HTR-8/SVneo (cell line): ENCODE measurements at regions not wholly inside any gene's neighbourhood (a gene's known extent, or its start where the extent isn't known, plus 50 kb on each side); places are given as distances from the start of the nearest gene placed in this dataset.

Experiments used
- DNase-seq: peaks from one replicate; pipeline ENCODE4 v3.0.0; 2011; ENCODE audit warnings: low spot score, mixed read lengths; ENCODE audit not compliant: insufficient read length
- FAIRE-seq: peaks from 2 replicates; lab custom pipeline; 2011; peaks lifted over from hg19 to GRCh38; lab: Jason Lieb, UNC

DNA sequence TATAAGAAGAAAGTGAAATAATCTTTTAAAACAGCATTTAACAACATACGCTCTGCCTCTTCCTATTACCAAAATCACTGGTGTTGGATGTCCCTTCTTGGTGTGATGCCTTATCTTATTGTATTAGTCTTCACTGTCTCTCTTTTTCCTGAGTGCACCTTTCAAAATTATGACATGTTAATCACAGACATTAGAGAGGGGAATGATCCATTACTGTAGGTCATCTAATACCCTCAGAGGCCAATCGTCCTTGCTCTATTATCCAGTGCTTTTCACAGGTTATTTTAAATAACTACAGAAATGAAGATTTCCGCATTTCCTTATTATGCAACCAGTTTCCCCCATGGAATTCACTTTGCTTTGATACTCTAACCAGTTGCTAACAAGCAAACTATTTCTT, 1292.7 kb downstream of the MAT2B start:
- DNase-seq (no peak), FAIRE-seq (no peak)

DNA sequence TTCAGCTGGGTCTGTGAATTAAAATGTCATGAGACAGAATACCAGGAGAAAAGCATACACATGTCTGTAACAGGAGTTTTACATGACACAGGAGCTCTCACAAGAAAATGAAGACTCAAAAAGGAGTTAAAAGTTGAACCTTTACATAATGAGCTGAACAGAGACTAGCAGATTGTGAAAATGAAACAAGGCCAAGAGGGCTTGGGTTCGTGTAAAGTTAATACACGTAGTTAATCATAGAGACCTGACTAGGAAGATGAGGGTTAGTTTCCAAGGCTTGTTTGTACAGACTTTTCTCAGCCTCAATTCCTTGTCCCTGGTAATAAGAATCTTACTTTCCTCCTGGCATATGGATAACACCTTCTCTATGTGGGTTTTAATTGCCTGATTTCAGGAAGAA, 1294.0 kb downstream of the MAT2B start:
- DNase-seq (no peak), FAIRE-seq (no peak)

DNA sequence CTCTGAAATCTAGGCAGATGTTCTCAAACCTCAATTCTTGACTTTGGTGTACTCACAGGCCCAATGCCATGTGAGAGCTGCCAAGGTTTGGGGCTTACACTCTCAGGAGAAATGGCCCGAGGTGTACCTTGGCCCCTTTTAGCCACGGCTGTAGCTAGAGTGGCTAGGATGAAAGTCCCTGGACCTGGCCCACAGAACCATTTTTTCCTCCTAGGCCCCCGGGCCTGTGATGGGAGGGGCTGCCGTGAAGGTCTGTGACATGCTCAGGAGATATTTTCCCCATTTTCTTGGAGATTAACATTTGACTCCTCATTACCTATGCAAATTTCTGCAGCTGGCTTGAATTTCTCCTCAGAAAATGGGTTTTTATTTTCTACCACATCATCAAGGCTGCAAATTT, 1296.5 kb downstream of the MAT2B start:
- no peak for FAIRE-seq
- no peak for DNase-seq

DNA sequence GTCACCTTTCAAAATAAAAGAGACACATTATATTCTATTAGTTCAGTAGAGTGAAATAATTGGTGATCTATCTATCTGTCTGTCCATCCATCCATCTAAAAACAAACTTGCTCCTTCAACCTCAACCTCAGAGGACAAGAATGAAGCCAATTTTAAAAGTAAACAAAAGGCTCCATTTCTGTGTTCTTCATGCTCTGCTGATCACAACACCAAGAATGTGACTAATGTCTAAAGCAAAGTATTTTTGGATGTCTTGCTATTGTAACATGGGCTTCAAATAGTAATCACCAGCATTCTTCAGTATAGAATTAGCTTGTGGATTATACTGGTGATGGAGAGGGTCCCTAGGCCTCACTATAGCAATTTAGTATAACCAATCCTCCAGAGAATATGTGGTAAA, 1304.4 kb downstream of the MAT2B start:
- no peak for FAIRE-seq

DNA sequence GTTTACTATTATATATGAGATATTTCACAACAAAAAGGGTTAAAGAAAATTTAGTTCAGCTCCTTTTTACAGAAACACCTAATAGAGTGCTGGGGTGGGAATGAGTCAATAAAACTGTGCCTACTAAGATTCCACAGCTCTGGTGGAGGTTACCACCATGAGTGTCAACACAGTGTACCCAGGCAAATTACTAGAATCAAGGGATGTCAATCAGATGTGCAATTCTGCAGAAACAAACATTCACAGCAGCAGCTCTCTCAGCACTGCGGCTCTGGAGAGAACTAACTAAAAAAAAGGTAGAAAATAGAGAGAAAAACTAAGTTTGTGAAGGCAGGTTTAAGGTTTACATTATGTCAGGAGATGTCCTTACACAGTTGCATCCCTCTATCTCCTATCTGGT, 1313.0 kb downstream of the MAT2B start:
- FAIRE-seq = no peak

More for the DNA sequence above, 1304.4 kb downstream of the MAT2B start:
- no peak for DNase-seq

DNA sequence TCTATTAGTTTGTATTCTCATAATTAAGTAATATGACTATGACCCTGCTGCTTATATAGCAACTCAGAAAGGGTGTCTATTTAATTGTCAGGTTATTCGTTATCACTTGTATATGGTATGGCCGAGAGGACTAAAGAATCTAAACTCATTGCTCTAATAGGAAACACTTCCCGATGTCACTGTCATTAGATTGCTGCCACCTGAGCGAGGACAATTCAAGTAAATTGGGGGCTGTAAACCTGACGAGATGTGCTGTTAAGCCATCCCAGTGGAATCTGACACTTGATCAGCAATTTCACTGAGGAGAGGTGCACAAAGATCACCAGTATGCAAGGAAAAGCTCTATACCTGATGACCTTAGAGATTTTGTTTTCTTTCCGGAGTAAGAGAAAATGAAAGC, 1319.3 kb downstream of the MAT2B start:
- FAIRE-seq = no peak
- DNase-seq = no peak

More for the DNA sequence above, 1313.0 kb downstream of the MAT2B start:
- no peak for DNase-seq

DNA sequence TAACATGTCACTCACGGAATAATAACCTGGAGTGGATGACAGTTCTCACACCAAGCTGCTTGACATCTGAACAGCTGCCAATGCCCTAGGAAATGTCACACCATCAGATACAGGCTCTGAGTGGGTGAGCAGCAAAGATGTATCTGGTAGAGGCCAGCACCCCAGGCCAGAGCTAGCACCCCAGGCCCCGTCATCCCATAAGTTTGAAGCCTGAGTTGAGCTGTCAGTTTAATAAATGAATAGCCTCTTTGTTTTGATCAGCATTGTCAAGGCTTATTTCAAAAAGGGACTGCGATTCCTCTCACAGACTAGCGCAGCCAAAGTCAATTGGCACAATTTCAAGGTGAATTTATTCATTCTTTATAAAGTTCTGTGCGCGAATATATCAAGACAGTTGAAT, 1327.1 kb downstream of the MAT2B start:
- FAIRE-seq = no peak
- DNase-seq = no peak

DNA sequence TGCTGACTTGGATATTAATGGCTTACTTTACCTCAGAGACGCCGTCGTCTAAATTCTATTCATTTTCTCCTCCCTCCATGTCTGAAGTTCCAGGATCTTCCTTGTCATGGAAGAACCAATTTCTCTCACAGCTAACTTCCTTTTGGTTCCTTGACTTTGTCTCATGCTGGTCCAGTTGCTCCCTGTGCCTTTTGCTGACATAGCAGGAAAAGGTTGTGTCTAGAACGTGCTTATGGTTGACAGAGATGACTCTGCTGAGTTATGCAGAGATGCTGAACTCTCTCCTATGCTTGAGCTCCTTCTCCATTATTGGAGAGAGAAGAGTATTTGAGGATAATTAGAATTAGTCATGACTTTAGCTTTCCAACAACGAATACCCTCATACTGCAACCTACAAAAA, 1338.9 kb downstream of the MAT2B start:
- FAIRE-seq = no peak

DNA sequence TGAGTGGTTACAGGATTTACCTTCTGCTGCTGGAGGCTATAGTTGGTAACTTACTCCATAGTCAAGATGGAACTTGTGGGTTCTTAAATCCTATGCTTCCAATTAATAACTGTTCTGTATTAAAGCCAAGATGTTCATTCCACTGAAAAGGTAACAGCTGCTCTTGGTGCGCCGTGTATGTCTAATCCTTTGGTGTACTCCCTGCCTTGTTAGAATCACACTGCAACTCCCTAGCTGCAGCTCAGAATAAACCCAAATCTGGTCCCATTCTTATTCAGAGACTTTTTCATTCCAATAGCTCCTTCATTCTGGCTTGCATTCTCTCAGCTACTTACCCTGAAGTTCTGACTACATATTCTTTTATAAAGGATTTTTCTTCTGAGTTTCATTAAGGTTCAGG, 1355.5 kb downstream of the MAT2B start:
- FAIRE-seq = no peak

More for the DNA sequence above, 1338.9 kb downstream of the MAT2B start:
- no peak for DNase-seq

DNA sequence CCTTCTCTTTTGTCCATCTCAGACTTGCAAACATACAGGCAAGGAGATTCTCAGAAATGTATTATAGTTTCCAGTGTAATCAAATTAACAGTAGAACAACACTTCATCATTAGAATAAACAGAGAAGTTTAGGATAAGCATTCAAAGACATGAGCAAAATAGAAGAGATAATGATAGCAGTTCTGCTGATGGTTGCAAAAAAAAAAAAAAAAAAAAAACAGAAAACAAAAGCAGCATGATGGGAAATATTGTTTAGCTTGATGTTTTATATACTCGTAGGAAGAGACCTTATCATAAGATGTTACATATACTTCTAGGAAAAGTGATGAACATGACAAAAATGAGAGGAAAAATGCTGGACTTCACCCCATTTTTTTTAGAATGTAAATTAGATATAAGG, 1356.2 kb downstream of the MAT2B start:
- no peak for FAIRE-seq
- no peak for DNase-seq

More for the DNA sequence above, 1355.5 kb downstream of the MAT2B start:
- DNase-seq = no peak

DNA sequence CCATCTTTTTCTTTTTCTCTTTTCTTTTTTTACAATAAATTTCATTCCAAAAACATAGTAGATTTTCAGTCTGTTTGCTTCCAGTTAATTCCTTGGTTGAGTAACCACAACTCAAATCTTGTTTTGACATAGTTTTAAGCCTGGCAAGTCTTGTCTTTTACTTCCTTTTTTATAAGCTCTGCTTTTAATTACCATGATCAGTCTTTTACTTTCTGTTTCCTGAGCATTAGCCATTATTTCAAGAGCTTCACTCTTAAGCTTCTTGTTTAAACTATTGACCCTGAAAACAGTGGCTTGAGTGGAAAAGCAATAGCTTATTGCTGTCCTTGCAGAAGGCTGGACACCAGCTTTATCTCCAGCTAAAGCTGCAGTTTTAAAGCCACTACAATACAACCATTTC, 1363.3 kb downstream of the MAT2B start:
- DNase-seq (no peak), FAIRE-seq (no peak)

DNA sequence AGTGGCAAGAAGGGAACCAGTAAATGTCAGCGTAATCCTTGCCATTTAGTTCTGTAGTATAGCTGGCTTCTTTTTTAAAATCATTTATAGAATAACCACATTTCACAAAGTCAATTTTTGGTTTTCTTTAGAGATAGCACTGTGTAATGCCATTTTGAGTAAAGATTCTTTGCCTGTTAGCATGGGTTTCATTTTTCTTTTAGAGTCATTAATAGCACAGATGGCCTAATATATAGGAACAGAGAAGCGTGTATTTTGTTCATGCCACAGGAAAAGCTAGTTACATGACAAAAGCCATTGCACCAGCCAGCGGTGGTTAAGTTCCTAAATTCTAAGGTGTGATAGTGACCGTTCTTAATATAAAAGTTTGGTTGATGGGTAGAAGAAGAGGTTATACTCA, 1363.9 kb downstream of the MAT2B start:
- no peak for DNase-seq

DNA sequence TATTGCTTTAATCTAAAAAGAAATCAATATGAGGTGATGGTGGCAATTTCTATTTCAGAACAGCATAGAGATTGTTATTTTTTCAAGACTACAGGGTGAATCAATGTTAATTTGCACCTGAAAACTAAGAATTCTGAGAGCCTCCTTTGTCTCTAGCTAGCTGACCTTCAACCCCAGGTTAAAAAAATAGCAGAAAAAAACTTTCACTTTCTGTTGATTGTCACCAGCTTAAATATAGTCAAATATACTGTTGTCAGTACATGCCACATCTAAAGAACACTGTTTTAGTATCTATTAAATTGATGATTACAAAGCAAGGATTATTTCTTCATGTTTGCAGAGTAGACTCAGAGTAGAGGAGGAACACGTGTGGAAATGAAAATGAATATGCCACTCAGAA, 1371.4 kb downstream of the MAT2B start:
- FAIRE-seq = no peak
- DNase-seq = no peak

More for the DNA sequence above, 1363.9 kb downstream of the MAT2B start:
- FAIRE-seq = no peak

DNA sequence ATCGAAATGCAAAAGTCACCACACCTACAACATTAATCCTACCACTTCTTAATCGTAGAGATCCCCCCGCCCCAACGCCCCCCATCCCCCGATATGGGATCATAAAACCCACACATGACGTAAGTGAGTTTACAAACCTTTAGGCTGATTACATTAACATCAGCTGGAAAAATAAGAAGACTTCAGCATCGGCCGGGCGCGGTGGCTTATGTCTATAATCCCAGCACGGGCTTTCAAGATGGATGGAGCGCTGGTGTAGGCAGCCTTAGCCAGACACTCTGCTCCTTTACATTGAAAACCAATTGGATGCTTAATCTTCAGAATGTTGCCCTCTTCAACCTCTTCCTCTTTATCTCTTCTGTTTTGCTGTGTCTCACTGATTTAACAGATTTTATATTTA, 1376.0 kb downstream of the MAT2B start:
- no peak for FAIRE-seq
- no peak for DNase-seq

DNA sequence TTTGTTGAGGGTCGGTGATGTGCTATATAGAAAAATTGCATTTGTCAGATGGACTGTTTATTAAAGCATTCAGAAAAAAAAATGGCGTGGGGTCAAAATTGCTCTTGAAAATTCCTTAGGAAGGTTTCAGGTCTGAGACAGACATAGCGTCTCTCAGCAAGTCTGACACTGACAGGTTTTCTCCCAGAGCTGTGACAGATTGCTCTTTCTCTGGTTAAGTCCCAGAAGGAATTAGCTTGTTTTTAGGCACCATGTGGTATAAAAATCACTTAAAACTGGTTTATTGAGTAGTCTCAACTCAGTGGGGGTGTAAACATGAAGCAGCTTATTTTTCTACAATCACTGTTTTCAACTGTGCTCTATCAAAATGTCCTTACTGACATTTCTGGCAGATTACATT, 1379.8 kb downstream of the MAT2B start:
- no peak for FAIRE-seq
- no peak for DNase-seq

DNA sequence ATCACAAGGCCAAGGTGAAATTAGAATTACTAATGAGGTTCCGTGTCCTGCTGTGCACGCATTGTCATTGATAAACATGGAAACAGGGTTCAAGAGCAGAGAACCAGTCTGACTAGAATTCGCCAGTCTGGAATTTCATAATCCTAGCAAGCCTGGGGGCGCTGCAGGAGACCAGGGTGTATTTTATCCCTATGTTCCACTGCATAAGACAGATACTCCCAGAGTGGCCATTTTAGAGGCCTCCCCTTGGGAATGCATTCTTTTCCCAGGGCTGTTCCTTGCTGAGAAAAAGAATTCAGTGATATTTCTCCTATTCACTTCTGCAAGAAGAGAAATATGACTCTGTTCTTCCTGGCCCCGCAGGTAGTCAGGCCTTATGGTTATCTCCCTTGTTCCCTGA, 1387.7 kb downstream of the MAT2B start:
- FAIRE-seq (no peak), DNase-seq (no peak)

DNA sequence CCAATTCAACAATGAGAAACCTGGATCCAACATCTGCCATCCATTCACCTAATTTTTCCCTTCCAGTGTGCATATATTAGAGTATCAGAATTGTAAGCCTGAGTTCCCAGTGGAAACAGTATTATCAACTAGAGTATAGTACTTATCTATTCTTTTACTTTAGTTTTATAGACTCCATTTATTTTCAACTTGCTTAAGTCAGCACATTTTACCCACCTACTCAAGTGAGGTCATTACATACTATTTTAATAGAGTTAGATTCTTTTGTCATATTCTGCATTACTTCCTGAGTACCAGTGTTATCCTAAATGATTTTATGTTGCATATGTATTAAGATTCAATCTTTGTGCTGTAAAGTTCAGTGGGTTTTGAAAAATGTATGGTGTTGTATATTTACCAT, 1393.3 kb downstream of the MAT2B start:
- FAIRE-seq = no peak

DNA sequence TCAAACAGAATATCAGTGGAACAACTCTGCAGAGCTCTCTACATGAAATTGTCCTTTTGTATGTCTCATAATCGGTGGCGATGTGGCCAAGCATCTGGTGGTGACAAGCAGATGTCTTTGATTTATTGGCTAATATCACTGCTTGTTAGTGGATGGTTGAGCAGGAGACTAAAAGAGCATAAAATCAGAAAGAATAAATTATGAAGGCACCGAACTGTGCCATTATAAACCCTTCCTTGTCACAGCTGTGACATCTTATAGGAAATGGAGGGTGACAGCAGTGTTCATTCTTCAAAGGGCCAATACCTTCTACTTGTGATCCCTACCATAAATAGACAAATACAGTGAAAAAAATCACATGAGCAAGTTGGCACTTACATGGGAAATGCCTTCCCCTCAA, 1404.3 kb downstream of the MAT2B start:
- DNase-seq (no peak), FAIRE-seq (no peak)

More for the DNA sequence above, 1393.3 kb downstream of the MAT2B start:
- no peak for DNase-seq

DNA sequence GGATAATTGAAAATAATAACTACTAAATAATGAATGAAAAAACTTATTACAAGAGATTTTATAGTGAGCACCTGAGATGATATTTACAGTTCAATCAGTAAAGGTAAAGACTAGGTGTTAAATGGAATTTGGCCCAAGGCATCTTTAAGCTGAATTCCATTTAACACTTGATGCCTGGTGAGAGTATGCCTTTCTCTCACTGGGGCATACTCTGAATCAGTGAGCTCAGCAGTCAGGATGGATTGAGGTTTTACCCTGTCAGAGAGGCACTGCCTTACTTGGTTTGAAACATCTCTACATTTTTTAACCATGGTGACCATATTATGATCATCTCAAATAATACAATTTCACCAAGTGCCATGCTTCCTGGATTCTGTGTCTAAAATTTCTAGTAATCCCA, 1416.3 kb downstream of the MAT2B start:
- DNase-seq (no peak), FAIRE-seq (no peak)

DNA sequence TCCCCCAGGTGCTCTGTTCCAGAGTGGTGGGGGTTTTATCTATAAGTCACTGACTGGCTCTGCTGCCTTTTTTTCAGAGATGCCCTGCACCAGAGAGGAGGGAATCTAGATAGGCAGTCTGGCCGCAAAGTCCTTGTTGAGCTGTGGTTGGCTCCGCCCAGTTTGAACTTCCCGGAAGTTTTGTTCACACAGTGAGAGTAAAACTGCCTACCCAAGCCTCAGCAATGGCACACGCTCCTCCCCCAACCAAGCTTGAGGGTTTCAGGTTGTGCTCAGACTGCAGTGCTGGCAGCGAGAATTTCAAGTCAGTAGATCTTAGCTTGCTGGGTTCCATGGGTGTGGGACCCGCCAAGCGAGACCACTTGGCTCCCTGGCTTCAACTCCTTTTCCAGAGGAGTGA, 1428.6 kb downstream of the MAT2B start:
- FAIRE-seq = no peak
- no peak for DNase-seq

DNA sequence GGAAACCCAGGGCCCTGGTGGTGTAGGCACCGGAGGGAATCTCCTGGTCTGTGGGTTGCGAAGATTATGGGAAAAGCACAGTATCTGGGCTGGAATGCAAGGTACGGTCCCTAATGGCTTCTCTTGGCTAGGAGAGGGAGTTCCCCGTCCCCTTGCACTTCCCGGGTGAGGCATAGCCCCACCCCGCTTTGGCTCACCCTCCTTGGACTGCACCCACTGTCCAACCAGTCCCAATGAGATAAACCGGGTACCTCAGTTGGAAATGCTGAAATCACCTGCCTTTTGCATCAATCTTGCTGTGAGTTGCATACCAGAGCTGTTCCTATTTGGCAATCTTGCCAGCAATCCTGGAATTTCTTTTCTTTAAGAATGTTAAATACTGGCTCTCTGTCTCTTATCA, 1429.1 kb downstream of the MAT2B start:
- DNase-seq (no peak), FAIRE-seq (no peak)

DNA sequence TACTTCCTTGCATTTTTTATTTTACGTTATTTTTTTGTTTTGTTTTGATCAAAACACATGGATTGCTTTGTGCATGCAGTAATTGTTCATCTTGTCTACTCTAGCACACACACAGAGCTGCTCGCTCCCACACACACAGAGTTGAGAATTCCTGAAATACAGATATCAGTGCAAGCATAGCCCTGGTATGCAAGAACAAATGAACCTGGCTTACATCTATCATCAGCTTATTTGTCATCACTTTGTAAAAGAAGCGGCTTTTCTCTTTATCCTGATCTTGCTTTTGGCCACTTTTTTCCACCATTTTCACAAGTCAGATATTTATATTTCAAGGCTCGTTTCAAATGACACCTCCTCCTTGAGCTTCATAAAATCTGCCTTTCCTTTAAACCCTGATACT, 1435.7 kb downstream of the MAT2B start:
- DNase-seq = no peak
- no peak for FAIRE-seq

DNA sequence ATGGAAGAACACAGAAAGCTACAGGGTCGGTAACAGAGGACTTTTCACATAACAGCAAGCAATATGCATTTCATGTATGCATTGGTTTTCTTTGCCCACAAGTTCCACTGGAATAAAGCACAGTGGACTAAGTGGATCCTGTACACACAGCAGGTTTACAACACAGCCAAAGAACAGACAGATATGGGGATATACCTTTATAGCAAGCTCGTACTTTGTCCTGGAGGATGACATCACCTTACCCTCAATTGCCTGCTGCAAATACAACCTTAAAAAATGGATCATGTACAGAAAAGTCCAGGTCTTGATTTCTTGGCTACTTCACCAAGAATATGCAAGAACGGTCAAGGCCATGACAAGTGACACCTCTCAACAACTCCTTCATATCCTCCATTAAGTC, 1445.5 kb downstream of the MAT2B start:
- no peak for FAIRE-seq
- no peak for DNase-seq
